ENCODE measurements at regions not wholly inside any gene's neighbourhood (a gene's known extent, or its start where the extent isn't known, plus 50 kb on each side); places are given as distances from the start of the nearest gene placed in this dataset.

GRCh38 chr7:98686466-98687080, 69.5 kb downstream of the NPTX2 start:
- TF ChIP-seq, protein P1, sequence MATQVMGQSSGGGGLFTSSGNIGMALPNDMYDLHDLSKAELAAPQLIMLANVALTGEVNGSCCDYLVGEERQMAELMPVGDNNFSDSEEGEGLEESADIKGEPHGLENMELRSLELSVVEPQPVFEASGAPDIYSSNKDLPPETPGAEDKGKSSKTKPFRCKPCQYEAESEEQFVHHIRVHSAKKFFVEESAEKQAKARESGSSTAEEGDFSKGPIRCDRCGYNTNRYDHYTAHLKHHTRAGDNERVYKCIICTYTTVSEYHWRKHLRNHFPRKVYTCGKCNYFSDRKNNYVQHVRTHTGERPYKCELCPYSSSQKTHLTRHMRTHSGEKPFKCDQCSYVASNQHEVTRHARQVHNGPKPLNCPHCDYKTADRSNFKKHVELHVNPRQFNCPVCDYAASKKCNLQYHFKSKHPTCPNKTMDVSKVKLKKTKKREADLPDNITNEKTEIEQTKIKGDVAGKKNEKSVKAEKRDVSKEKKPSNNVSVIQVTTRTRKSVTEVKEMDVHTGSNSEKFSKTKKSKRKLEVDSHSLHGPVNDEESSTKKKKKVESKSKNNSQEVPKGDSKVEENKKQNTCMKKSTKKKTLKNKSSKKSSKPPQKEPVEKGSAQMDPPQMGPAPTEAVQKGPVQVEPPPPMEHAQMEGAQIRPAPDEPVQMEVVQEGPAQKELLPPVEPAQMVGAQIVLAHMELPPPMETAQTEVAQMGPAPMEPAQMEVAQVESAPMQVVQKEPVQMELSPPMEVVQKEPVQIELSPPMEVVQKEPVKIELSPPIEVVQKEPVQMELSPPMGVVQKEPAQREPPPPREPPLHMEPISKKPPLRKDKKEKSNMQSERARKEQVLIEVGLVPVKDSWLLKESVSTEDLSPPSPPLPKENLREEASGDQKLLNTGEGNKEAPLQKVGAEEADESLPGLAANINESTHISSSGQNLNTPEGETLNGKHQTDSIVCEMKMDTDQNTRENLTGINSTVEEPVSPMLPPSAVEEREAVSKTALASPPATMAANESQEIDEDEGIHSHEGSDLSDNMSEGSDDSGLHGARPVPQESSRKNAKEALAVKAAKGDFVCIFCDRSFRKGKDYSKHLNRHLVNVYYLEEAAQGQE (IDR thresholded peaks at IDR 0.05; ENCODE audit: borderline replicate concordance) = no peak
- TF ChIP-seq MXI1 (conservative IDR thresholded peaks at IDR 0.05; ENCODE audit: poor library complexity, severe bottlenecking) = no peak
- no peak for TF ChIP-seq POLR2AphosphoS5 (IDR thresholded peaks at IDR 0.05)
- TF ChIP-seq RAD21 (conservative IDR thresholded peaks at IDR 0.05) = no peak
- no peak for TF ChIP-seq EZH2 (IDR thresholded peaks at IDR 0.05; ENCODE audit: borderline replicate concordance, insufficient read depth, low read length, poor library complexity, severe bottlenecking)
- TF ChIP-seq TAF1 (IDR thresholded peaks at IDR 0.05; ENCODE audit: low read depth) = no peak
- TF ChIP-seq SMC3 (conservative IDR thresholded peaks at IDR 0.05; ENCODE audit: poor library complexity) = no peak
- TF ChIP-seq CTCF (IDR thresholded peaks at IDR 0.05; ENCODE audit: poor library complexity, severe bottlenecking) = no peak
- H3K79me2 ChIP-seq (replicated peaks; ENCODE audit: insufficient read depth, low read length) = no peaks in the 10 kb centered on the region
- no peaks in the 10 kb centered on the region for H4K20me1 ChIP-seq (ENCODE audit: insufficient read depth)

DNA sequence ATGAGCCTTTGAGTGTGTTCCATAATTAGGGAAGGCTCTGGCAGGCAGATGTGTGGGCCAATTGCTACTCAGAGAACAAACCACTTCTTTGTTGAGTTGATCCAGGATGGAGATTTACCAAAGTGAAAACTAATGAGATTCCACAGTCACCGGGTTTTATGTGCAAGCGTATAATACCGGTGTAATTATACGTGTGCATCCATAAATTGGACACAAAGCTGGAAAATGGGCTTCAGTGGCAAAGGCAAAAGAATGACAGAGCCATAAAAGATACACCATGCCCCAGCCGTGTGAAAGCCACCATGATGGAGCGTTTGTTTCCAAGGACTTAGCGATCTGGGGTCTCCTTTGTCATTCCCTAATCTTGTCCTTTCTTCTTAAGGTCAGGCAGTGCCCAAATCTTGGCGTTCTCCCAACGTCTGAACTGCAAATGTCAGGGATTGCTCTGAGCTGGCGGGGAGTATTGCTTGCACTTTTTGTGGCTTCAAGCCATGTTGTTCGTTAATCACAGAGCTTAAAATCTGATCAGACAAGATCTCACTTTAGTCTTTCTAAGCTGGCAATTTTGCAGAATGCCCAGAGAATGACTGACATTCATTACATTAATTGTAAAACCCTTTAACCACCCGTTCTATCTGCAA, 70.1 kb downstream of the NPTX2 start:
- Histone ChIP-seq H3K79me2 (replicated peaks; ENCODE audit: insufficient read depth, low read length) (no peaks in the 10 kb centered on the region), H3K27me3 (ENCODE audit: insufficient read depth, low read depth, low read length) (no peaks in the 10 kb centered on the region), H3K36me3 (ENCODE audit: insufficient read depth, low read length) (no peaks in the 10 kb centered on the region), H3K27ac (ENCODE audit: low read length) (no peak overlapping the region), H2AFZ (ENCODE audit: low read depth, low read length) (no peak overlapping the region), H3F3A (ENCODE audit: insufficient read depth, low read length, poor library complexity, severe bottlenecking) (no peaks in the 10 kb centered on the region), H3K9ac (ENCODE audit: low read length) (no peak overlapping the region), H3K9me2 (ENCODE audit: insufficient read depth, low read length) (no peaks in the 10 kb centered on the region), H4K20me1 (ENCODE audit: insufficient read depth) (no peaks in the 10 kb centered on the region), H3K9me3 (ENCODE audit: low read length) (no peaks in the 10 kb centered on the region), H3K4me3 (ENCODE audit: low read length) (no peak overlapping the region), H3K4me2 (ENCODE audit: low read length) (no peak overlapping the region)
- TF ChIP-seq, protein P1 (IDR thresholded peaks at IDR 0.05; ENCODE audit: borderline replicate concordance) = no peak
- TF ChIP-seq CTCF (IDR thresholded peaks at IDR 0.05; ENCODE audit: poor library complexity, severe bottlenecking) (no peak), SMC3 (conservative IDR thresholded peaks at IDR 0.05; ENCODE audit: poor library complexity) (no peak), RAD21 (conservative IDR thresholded peaks at IDR 0.05) (no peak), POLR2AphosphoS5 (IDR thresholded peaks at IDR 0.05) (no peak)

More at GRCh38 chr7:98686466-98687080, 69.5 kb downstream of the NPTX2 start:
- H3K36me3 ChIP-seq (ENCODE audit: insufficient read depth, low read length) = no peaks in the 10 kb centered on the region
- H3F3A ChIP-seq (ENCODE audit: insufficient read depth, low read length, poor library complexity, severe bottlenecking) = no peaks in the 10 kb centered on the region
- H3K9ac ChIP-seq (ENCODE audit: low read length) = no peak overlapping the region
- no peak overlapping the region for H3K27ac ChIP-seq (ENCODE audit: low read length)
- no peaks in the 10 kb centered on the region for H3K9me3 ChIP-seq (ENCODE audit: low read length)
- H2AFZ ChIP-seq (ENCODE audit: low read depth, low read length) = no peak overlapping the region
- no peak overlapping the region for H3K4me2 ChIP-seq (ENCODE audit: low read length)
- H3K9me2 ChIP-seq (ENCODE audit: insufficient read depth, low read length) = no peaks in the 10 kb centered on the region
- H3K27me3 ChIP-seq (ENCODE audit: insufficient read depth, low read depth, low read length) = no peaks in the 10 kb centered on the region
- H3K4me3 ChIP-seq (ENCODE audit: low read length) = no peak overlapping the region

Data from neural cell (in vitro differentiated cells).